SH-SY5Y (cell line): ENCODE measurements at regions not wholly inside any gene's neighbourhood (a gene's known extent, or its start where the extent isn't known, plus 50 kb on each side); places are given as distances from the start of the nearest gene placed in this dataset.

Experiments used
- GATA2 ChIP-seq: IDR thresholded peaks from 2 replicates; pipeline ENCODE4 v1.6.1; 2011; ENCODE audit warnings: mild to moderate bottlenecking, low read depth, low read length
- GATA3 ChIP-seq: IDR thresholded peaks from 2 replicates; pipeline ENCODE4 v1.6.1; 2011; ENCODE audit warnings: low read depth, mild to moderate bottlenecking, low read length, moderate library complexity

GRCh38 chr3:174419216-174419615 is 439.9 kb upstream of the NAALADL2 start:
- TF ChIP-seq GATA2 = no peak
- no peak for TF ChIP-seq GATA3
